HL-60 (cell line): ENCODE measurements at regions not wholly inside any gene's neighbourhood (a gene's known extent, or its start where the extent isn't known, plus 50 kb on each side); places are given as distances from the start of the nearest gene placed in this dataset.

ENCODE experiments used
- DNase-seq, 2 experiments: peaks; one replicate each; pipeline ENCODE4 v3.0.0-alpha.2; 2010 to 2020; ENCODE audit warnings: low read depth in 1 of 2, low spot score in 1 of 2
- H3K27ac ChIP-seq: fragments of 250-450 bp; sonication (Bioruptor Pico); replicated peaks from 2 replicates; pipeline ENCODE4 v1.5.1; 2020; ENCODE audit warnings: mild to moderate bottlenecking, moderate library complexity
- H3K27me3 ChIP-seq: fragments of 250-450 bp; sonication (Bioruptor Pico); 2 replicates; pipeline ENCODE4 v1.5.1; 2021; ENCODE audit warnings: mild to moderate bottlenecking, moderate library complexity; ENCODE audit not compliant: insufficient read depth, poor library complexity, severe bottlenecking
- H3K4me3 ChIP-seq: replicated peaks from 2 replicates; pipeline ENCODE4 v1.5.1; 2011; ENCODE audit warnings: mild to moderate bottlenecking, control low read depth, low read length; ENCODE audit not compliant: insufficient read depth
- CTCF ChIP-seq: IDR thresholded peaks from one replicate; pipeline ENCODE4 v1.5.1; 2011; ENCODE audit warnings: low read length, control low read depth, inconsistent platforms; ENCODE audit not compliant: insufficient read depth
- GABPA ChIP-seq: IDR thresholded peaks from 2 replicates; pipeline ENCODE4 v1.6.1; 2012; ENCODE audit warnings: low read depth
- POLR2AphosphoS5 ChIP-seq: IDR thresholded peaks from 2 replicates; pipeline ENCODE4 v1.6.1; 2012; ENCODE audit warnings: low read depth
- REST ChIP-seq: IDR thresholded peaks from 2 replicates; pipeline ENCODE4 v1.6.1; 2012; ENCODE audit warnings: low read depth; ENCODE audit not compliant: insufficient replicate concordance
- SPI1 ChIP-seq: IDR thresholded peaks from 2 replicates; pipeline ENCODE4 v1.6.1; 2012; ENCODE audit warnings: low read depth, mild to moderate bottlenecking, borderline replicate concordance

- H3K27me3 ChIP-seq, result no peaks in the 10 kb centered on the region
- TF ChIP-seq GABPA, result no peak
- TF ChIP-seq POLR2AphosphoS5, result no peak
- TF ChIP-seq CTCF, result no peak
- no peak for TF ChIP-seq SPI1
- no peak for TF ChIP-seq REST
- DNase-seq, result no peak
- no peak overlapping the region for H3K27ac ChIP-seq
- H3K4me3 ChIP-seq, result no peak overlapping the region
Observed at GRCh38 chr13:107252428-107252827, 684.5 kb upstream of the ARGLU1 start.

- Histone ChIP-seq H3K4me3 (no peak overlapping the region), H3K27me3 (no peaks in the 10 kb centered on the region), H3K27ac (no peak overlapping the region)
- no peak for DNase-seq
- TF ChIP-seq POLR2AphosphoS5 (no peak), SPI1 (no peak)
Observed at GRCh38 chr13:107252021-107252420, 684.1 kb upstream of the ARGLU1 start.

GRCh38 chr13:107251341-107251740 lies 683.4 kb upstream of the ARGLU1 start:
- Histone ChIP-seq H3K27me3 (no peaks in the 10 kb centered on the region), H3K27ac (no peak overlapping the region), H3K4me3 (no peak overlapping the region)
- no peak for TF ChIP-seq CTCF
- TF ChIP-seq GABPA, result no peak
- DNase-seq, result no peak

- DNase-seq, result no peak
- H3K27me3 ChIP-seq, result no peaks in the 10 kb centered on the region
Observed at GRCh38 chr13:107250628-107251027, 682.7 kb upstream of the ARGLU1 start.

More at GRCh38 chr13:107250628-107251027, 682.7 kb upstream of the ARGLU1 start:
- no peak overlapping the region for H3K27ac ChIP-seq
- TF ChIP-seq POLR2AphosphoS5 (no peak), GABPA (no peak), CTCF (no peak), SPI1 (no peak), REST (no peak)
- H3K4me3 ChIP-seq, result no peak overlapping the region
